ENCODE measurements at regions not wholly inside any gene's neighbourhood (a gene's known extent, or its start where the extent isn't known, plus 50 kb on each side); places are given as distances from the start of the nearest gene placed in this dataset.

DNA sequence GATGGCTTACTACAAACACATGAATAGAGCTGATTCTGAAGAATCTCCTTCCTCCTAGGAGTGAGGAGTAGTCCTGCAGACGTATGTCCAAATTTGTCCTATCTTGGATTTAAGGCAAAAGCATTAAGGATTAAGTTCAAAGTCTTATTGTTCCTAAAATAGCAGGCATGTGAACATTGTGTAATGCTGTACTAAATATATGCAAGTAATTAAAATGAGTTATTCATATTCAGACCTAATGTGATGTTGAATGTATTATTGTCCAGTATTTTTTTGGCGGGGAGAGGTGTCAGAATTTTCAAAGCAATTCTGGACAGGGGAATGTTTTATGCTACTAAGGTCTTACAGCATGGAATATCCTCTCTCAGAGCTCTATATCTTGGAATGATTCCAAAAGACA is 60.7 kb upstream of the STK38L start:
- peaks cover 22% of the 10 kb centered on the region for H3K4me1 Mint-ChIP-seq (ENCODE audit: low read depth, unreplicated experiment)
- Histone ChIP-seq H3K9me3 (no peaks in the 10 kb centered on the region), H3K36me3 (ENCODE audit: control insufficient read depth, insufficient read depth, low read length) (no peaks in the 10 kb centered on the region), H3K4me1 (peaks cover 22% of the 10 kb centered on the region), H3K4me3 (ENCODE audit: low read depth, low read length) (no peak overlapping the region), H3K27me3 (replicated peaks; ENCODE audit: control insufficient read depth, insufficient read depth, low read length) (no peaks in the 10 kb centered on the region)
- DNase-seq: no peak
- ChIA-PET POLR2A (no interaction called here), CTCF (no interaction called here)
- H3K27me3 Mint-ChIP-seq (ENCODE audit: insufficient read depth, unreplicated experiment): no peaks in the 10 kb centered on the region
- intact Hi-C loops (cut with micrococcal nuclease; ENCODE audit: unreplicated experiment): no loop called here
- no peak overlapping the region for H3K27ac Mint-ChIP-seq (ENCODE audit: unreplicated experiment)
- TF ChIP-seq CTCF (IDR thresholded peaks at IDR 0.05; ENCODE audit: insufficient read depth in 1 of 2, low read depth in 1 of 2, low read length in 1 of 2, severe bottlenecking in 1 of 2, unreplicated experiment in 1 of 2): no peak
- BruUV-seq (replicated peaks): no TSS peak
- peaks cover 6% of the 10 kb centered on the region for H3K36me3 Mint-ChIP-seq (ENCODE audit: insufficient read depth, unreplicated experiment)
- no peaks in the 10 kb centered on the region for H3K9me3 Mint-ChIP-seq (ENCODE audit: unreplicated experiment)
- no peak overlapping the region for H3K4me3 Mint-ChIP-seq (ENCODE audit: unreplicated experiment)

DNA sequence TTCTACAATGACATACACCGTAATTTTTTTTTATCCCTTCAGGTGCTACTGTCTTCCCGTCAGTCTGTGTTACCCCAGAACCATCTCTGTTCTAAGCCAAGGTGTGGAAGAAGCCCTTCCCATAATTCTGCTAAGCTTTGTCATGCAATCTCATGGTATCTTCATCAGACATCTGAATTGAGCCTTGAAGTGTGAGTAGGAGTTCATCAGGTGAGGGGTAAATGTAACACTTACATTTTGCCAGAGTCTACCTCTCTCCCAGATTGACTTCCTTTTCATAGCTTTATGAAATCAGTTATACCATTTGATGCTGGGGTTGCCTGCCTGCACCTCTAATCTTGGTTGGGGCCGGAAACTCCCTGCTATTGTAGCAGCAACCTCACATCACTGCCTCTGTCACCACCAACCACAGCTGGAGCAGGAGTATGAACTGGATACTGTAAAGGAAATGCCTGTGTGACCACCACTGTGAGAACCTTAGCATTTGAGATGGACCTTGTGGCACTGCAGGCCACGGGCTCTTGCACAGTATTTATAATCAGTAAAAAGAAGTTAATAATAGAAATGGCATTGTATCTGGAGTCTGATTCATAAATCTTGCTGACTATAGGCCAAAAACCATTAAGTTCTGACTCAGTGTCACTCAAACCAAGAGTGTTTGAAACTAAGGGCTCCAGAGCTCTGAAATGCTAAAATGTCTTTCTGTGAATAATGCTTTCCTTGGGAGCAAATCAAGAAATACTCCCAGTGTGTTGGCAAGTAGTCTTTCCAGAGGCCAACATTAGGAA is 58.7 kb upstream of the STK38L start:
- H3K4me3 ChIP-seq (ENCODE audit: low read depth, low read length): no peak overlapping the region
- H3K27me3 ChIP-seq (replicated peaks; ENCODE audit: control insufficient read depth, insufficient read depth, low read length): no peaks in the 10 kb centered on the region
- Mint-ChIP-seq H3K36me3 (ENCODE audit: insufficient read depth, unreplicated experiment) (no peaks in the 10 kb centered on the region), H3K27me3 (ENCODE audit: insufficient read depth, unreplicated experiment) (no peaks in the 10 kb centered on the region), H3K4me3 (ENCODE audit: unreplicated experiment) (no peak overlapping the region), H3K27ac (ENCODE audit: unreplicated experiment) (no peak overlapping the region), H3K4me1 (ENCODE audit: low read depth, unreplicated experiment) (peaks cover 8% of the 10 kb centered on the region), H3K9me3 (ENCODE audit: unreplicated experiment) (no peaks in the 10 kb centered on the region)
- no peak for TF ChIP-seq CTCF (IDR thresholded peaks at IDR 0.05; ENCODE audit: insufficient read depth in 1 of 2, low read depth in 1 of 2, low read length in 1 of 2, severe bottlenecking in 1 of 2, unreplicated experiment in 1 of 2)
- DNase-seq: no peak
- H3K4me1 ChIP-seq: peaks cover 9% of the 10 kb centered on the region
- CTCF ChIA-PET: no interaction called here
- no TSS peak for BruUV-seq (replicated peaks)
- POLR2A ChIA-PET: no interaction called here
- intact Hi-C loops (cut with micrococcal nuclease; ENCODE audit: unreplicated experiment): no loop called here
- no peaks in the 10 kb centered on the region for H3K36me3 ChIP-seq (ENCODE audit: control insufficient read depth, insufficient read depth, low read length)
- H3K9me3 ChIP-seq: no peaks in the 10 kb centered on the region

DNA sequence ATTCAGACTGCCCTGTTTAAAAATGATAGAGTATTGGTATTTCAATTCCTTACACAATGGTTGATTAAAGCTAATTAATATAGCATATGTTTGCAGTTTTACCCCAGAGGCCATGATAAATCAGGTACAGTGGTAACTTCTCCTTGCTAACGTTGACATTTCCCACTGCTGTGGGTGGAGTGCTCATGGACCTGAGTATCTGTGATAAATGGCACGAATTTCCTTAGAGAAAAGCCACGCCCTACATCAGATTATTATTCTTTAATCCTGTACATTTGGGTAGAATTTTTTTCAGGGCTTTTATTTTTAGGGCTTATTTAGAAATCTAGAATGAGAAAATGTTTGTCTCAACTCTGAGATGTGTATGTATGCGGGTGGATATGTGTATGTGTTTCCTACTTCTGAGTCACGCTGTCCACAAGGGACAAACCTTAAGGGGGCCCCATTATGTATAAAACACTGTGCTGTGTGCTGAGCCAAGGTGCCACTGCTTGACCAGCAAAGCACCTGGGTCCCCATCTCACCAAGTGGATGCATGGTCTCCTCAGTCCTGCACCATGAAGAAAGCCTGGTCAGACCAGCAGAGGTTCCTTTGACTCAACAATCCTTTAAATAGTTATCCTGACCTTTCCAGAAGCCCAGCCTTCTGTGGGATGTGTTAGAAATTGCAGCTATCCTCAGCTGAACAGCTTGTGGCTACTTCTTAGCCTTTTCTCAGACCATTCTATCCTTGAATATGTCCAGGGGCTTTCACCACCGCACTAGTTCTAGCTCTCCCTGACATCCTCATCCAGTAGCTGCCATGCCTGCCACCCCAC is 57.9 kb upstream of the STK38L start:
- intact Hi-C loops (cut with micrococcal nuclease; ENCODE audit: unreplicated experiment): no loop called here
- Histone ChIP-seq H3K9me3 (no peaks in the 10 kb centered on the region), H3K27me3 (replicated peaks; ENCODE audit: control insufficient read depth, insufficient read depth, low read length) (no peaks in the 10 kb centered on the region), H3K4me1 (peaks cover 15% of the 10 kb centered on the region), H3K4me3 (ENCODE audit: low read depth, low read length) (no peak overlapping the region), H3K36me3 (ENCODE audit: control insufficient read depth, insufficient read depth, low read length) (no peaks in the 10 kb centered on the region)
- CTCF ChIA-PET: no interaction called here
- Mint-ChIP-seq H3K27me3 (ENCODE audit: insufficient read depth, unreplicated experiment) (no peaks in the 10 kb centered on the region), H3K4me1 (ENCODE audit: low read depth, unreplicated experiment) (peaks cover 10% of the 10 kb centered on the region), H3K9me3 (ENCODE audit: unreplicated experiment) (no peaks in the 10 kb centered on the region), H3K4me3 (ENCODE audit: unreplicated experiment) (no peak overlapping the region), H3K27ac (ENCODE audit: unreplicated experiment) (no peak overlapping the region), H3K36me3 (ENCODE audit: insufficient read depth, unreplicated experiment) (no peaks in the 10 kb centered on the region)
- DNase-seq: no peak
- BruUV-seq (replicated peaks): no TSS peak
- no peak for TF ChIP-seq CTCF (IDR thresholded peaks at IDR 0.05; ENCODE audit: insufficient read depth in 1 of 2, low read depth in 1 of 2, low read length in 1 of 2, severe bottlenecking in 1 of 2, unreplicated experiment in 1 of 2)
- POLR2A ChIA-PET: no interaction called here

Measured in Caco-2 (cell line).